ENCODE measurements at regions not wholly inside any gene's neighbourhood (a gene's known extent, or its start where the extent isn't known, plus 50 kb on each side); places are given as distances from the start of the nearest gene placed in this dataset.

GRCh38 chr9:129383561-129384490, 205.8 kb upstream of the IER5L start:
- peak; percentile 86 for DNase-seq (ENCODE audit: low spot score)

GRCh38 chr9:129383019-129383560, 205.0 kb upstream of the IER5L start:
- no peak for DNase-seq (ENCODE audit: low spot score)

DNA sequence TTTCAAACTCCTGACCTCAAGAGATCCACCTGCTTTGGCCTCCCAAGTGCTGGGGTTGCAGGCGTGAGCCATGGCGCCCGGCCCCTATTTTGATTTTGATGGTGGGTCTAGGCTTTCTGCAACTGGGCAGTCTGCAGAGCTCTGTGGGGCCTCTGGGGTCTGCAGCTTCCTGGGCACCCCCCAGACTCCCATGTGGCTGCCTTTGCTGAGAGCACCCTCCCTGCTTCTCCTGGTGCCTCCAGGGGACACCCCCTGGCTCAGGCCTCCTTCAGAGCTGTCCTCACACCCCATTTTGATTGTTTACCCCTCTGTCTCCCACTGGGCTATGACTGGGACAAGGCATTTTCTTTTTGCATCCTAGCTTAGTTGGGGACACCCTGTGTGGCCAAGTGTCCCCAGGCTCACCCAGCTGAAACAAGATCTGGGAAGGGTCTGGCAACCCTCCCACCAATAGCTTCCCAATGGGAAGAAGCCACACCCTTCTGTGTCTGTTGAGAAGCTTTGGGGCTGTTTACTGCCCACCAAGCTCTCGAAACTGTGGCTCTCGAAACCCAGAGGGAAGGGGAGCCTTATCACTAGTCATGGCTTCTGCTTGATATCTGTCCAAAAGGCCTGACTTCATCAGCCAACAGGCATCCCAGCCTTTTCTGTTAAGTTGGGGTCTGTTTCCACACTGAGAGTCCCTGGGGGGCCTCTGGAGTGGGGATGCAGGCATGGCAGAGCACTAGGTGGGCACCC, 204.4 kb upstream of the IER5L start:
- peak; percentile 26 for DNase-seq (ENCODE audit: low spot score)

- peak; percentile 23 for DNase-seq (ENCODE audit: low spot score)
Measured at GRCh38 chr9:129381481-129381957, 203.5 kb upstream of the IER5L start.

- DNase-seq (ENCODE audit: low spot score) = peak; percentile 36
Measured at GRCh38 chr9:129380961-129381401, 202.9 kb upstream of the IER5L start.

DNA sequence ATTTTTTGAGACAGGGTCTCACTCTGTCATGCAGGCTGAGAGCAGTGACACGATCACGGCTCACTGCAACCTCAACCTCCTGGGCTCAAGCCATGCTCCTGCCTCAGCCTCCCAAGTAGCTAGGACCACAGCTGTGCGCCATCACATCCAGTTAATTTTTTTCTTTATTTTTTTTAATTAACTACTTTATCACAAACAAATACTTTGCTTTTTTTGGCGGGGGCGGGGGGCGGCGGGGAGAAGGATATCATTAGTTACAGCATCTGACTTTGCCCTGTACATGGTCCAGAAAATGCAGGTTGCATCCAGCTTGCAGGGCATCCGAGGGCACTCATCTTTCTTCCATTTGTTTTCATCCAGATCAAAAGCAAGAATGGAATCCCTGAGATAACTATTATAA, 201.8 kb upstream of the IER5L start:
- peak; percentile 53 for DNase-seq (ENCODE audit: low spot score)

- peak; percentile 31 for DNase-seq (ENCODE audit: low spot score)
Measured at GRCh38 chr9:129379181-129379836, 201.2 kb upstream of the IER5L start.

DNA sequence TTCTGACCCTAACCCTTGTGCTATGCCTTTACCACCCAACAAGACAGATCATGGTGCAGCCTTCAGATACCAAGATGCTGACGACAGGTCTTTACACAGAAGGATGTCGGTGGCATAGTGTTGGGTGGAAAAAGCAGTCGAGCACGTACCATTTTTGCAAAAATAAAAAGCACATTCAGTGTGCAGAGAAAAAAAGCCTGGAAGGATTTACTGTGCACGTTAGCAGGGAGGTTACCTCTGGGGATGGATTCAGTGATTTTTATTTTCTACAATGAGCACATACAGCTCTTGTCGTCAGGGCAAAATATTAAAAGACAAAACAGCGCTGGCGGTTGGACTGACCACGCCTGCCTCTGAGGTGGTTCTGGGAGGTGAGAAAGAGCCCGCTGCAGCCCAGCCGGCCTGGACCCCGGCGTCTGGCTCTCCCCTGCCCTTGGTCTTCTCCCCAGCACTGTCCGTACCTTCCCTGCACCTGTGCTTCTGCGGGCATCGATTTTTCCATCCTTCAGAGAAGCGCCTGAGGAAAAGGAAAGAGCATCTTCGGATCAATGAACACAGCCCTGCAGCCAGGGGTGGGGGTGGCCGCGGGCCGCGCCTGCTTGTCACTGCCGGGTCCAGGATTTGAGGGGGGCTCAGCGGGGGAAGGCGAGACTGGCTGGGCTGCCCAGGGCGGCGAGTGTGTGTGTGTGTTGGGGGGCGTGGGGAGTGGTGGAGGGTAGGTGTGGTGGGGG, 200.0 kb upstream of the IER5L start:
- DNase-seq (ENCODE audit: low spot score) = peak; percentile 55

DNA sequence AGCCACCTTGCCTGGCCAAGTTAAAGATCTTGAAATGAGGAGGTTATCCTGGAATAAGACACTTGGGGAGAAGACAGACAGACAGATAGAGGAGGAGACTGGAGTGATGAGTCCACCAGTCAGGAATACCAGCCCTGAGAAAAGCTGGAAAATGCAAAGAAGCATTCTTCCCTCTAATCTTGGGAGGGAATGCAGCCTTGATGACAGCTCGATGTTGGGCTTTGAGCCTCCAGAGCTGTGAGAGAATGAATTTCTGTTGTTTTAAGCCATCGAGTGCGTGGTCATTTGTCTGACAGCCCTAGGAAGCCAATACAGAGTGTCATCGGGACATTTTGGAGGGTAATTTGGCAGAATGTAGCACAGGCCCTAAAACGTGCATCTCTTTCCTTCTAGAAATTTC, 199.1 kb upstream of the IER5L start:
- DNase-seq (ENCODE audit: low spot score) = peak; percentile 23

DNA sequence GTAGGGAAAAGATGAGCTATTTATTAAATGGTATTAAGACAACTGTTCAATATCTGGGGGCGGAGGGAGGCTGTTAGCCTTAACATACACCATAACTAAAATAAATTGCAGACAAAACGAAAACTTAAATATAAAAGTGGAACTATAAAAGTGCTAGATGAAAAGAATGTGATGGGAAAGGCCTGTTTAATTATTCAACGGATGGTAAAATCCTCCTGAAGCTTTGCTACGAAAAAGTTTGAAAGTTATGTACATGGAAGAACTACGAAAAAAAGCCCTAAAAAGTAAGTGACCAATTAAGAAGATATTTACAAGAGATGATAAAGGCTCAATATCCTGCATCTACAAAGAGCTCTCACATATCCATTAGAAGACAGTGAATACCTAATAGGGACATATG, 197.8 kb upstream of the IER5L start:
- no peak for DNase-seq (ENCODE audit: low spot score)

- DNase-seq (ENCODE audit: low spot score) = no peak
Measured at GRCh38 chr9:129374651-129375050, 196.6 kb upstream of the IER5L start.

- no peak for DNase-seq (ENCODE audit: low spot score)
Measured at GRCh38 chr9:129374231-129374630, 196.2 kb upstream of the IER5L start.

GRCh38 chr9:129373361-129373760, 195.3 kb upstream of the IER5L start:
- peak; percentile 41 for DNase-seq (ENCODE audit: low spot score)

- DNase-seq (ENCODE audit: low spot score) = peak; percentile 22
Measured at GRCh38 chr9:129370770-129371169, 192.7 kb upstream of the IER5L start.

- DNase-seq (ENCODE audit: low spot score) = peak; percentile 58
Measured at GRCh38 chr9:129368444-129368978, 190.4 kb upstream of the IER5L start.

DNA sequence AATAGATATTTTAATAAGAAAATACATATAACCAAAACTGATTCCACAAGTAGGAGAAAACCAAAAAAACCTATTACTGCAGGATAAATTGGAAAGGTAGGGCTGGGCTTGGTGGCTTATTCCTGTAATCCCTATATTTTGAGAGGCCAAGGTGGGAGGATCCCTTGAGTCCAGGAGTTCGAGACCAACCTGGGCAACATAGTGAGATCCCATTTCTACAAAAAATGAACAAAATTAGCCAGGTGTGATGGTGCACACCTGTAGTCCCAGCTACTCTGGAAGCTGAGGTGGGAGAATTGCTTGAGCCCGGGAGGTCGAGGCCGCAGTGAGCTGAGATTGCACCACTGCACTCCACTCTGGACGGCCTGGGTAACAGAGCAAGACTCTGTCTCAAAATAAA, 189.2 kb upstream of the IER5L start:
- no peak for DNase-seq (ENCODE audit: low spot score)

GRCh38 chr9:129365196-129365595, 187.1 kb upstream of the IER5L start:
- DNase-seq (ENCODE audit: low spot score) = no peak

GRCh38 chr9:129363216-129363873, 185.3 kb upstream of the IER5L start:
- peak; percentile 23 for DNase-seq (ENCODE audit: low spot score)

DNA sequence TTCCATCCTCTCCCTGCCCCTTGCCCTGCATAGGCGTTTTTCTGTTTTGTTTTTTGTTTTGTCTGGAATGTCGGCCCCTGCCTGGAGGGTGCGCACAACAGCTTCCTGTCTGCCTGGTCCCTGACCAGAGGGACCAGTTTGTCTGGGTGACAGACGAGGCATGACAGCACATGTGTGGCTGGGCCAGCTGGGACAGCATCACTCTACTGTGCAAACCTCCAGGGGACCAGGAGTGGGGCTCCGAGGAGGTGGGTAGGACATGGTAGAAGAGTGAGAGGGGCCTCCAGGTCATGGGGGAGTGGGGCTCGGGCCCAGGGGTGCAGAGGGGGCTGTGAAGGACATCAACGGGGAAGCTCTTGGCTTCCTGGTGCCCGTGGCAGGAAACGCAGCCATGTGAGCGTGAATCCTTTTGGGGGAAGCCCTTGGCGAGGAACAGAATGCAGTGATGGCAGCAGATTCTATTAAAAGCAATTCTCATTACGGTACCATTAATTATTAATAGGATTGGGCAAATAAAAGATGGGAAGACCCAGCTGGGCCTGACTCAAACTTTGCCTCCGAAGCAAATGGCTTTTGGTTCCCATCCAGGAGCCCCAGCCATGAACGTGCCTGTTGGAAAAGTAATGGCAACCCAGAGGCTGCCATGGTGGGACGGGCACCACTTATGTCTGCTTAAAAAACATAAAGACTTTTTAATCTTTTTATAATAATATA, 184.4 kb upstream of the IER5L start:
- no peak for DNase-seq (ENCODE audit: low spot score)

GRCh38 chr9:129361196-129361595, 183.1 kb upstream of the IER5L start:
- no peak for DNase-seq (ENCODE audit: low spot score)
